HS-5 (cell line): ENCODE measurements at regions not wholly inside any gene's neighbourhood (a gene's known extent, or its start where the extent isn't known, plus 50 kb on each side); places are given as distances from the start of the nearest gene placed in this dataset.

Source experiments
- DNase-seq: peaks from one replicate; pipeline ENCODE4 v3.0.0-alpha.2; 2012; ENCODE audit warnings: low read depth

GRCh38 chr12:89992668-89993451 is 284.2 kb upstream of the ATP2B1 start:
- DNase-seq: no peak

DNA sequence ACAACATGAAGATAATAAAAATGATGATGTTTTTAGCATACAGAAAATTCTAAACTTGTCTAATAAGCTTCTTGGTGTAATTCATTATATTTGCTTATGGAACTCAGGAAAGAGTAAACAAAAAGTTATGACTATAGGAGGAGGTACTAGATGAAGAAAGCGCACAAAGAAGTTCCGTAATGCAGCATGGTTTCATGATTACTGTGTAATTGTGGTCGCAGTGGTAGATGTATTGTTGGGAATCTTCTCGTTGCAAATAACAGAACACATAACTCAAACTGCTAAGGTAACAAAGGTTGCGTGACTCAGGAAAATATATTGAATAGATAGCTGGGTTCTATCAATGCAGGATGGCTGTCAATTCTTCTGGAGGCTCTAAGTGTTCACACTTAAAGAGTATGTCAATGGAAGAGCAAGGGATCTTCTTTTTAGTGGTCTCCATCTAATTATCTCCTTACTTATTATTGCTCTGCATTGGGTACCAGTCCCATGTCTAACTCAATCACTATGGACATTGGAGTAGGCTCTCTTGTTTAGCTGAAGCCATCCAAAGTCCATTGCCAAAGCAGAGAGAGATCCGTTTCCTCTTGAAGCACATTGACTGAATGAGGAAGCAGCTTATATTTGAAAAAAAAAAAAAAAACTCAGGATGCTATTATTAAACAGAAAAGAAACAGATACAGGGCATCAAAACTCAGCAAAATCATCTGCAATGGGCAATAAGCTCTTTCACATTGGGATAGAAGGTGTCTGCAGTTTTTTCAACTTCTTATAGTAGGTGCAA is 283.4 kb upstream of the ATP2B1 start:
- no peak for DNase-seq

DNA sequence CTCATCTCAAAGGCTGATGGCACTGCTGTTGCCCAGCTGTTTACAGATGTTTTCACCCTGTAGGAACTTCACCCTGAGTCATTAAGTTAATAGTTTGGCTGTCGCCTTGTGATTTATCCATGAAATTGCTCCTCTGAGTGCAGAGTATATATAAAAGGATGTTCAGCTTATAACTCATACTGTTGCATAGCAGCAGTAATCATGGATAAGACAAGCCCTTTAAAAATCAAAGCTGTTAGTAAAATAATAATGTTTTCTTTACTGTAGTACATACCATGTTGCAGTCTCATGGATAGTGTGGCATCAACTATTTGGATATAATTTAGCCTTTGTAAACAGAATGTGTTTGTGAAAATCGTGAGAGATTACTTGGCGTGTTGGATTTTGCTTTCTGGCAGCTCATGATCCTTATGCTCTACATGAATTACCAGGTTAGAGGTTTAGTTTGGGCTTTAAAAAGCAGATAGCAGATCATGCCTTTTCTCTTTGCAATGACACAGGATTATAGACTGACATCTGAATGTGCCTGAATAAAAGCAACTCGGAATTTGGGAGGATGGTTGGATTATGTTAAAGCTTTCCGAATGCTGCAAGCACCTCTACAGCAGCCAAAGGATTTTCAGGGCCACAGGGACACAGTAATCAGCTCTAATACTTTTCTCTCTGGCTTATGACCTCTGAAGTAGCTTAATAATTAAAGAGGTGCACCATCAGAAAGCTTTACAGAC is 279.7 kb upstream of the ATP2B1 start:
- no peak for DNase-seq

DNA sequence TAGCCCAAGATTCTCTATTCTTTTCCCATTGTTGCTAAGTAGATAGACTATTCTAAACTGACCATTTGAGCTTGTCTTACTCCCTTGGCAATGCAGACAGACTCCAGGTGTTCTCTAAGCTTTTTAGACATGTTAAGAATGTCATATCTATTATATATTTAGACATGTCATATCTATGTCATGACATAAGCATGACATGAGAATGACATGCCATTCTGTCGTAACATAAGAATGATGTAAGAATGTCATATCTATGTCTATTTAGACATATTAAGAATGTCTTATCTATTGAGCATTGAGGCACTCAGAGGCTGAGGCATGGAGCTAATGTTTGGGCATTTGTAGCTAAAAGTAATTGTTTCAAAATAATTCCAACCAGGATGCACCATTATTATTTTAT is 277.3 kb upstream of the ATP2B1 start:
- no peak for DNase-seq

DNA sequence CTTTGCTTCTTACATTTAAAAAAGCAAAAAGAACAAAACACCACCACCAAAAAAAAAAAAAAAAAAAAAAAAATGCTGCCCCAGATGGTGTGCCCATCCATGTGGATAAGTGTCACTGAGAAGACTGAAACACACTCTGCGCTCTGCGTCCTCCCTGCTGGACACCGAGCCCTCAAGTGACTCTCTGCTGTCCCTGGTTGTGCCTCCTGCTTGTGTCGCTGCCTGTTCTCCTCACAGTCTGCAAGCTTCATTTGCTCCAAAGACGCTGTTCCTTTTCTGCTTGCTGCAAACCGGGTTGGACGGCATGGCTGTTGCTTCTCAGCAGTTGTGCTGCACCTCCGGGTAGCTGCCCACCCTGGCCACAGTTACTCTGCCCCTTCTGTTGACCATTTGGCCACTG is 276.2 kb upstream of the ATP2B1 start:
- no peak for DNase-seq

GRCh38 chr12:89983622-89984021 is 275.0 kb upstream of the ATP2B1 start:
- no peak for DNase-seq

GRCh38 chr12:89980236-89980635 is 271.6 kb upstream of the ATP2B1 start:
- no peak for DNase-seq

GRCh38 chr12:89977405-89978085 is 268.9 kb upstream of the ATP2B1 start:
- DNase-seq: no peak

DNA sequence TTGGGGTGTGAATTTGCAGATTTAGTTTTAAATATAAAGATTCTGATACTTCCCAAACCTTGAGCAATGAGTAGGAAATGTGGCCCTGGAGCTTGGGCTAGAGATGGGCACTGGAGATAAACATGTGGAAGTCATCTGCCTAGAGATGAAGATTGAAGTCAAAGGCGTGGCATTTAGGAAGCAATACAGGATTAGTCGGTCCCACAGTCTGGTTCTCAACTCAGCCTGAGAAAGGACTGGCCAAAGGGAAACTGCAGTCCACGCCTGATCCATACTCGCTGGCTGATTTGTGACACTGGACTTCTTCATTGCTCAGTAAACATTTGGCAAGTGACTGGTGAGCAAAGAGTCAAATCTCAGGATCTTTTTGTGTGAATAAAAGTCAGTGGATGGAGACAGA is 268.2 kb upstream of the ATP2B1 start:
- DNase-seq: no peak

GRCh38 chr12:89975574-89975973 is 266.9 kb upstream of the ATP2B1 start:
- DNase-seq: no peak

- no peak for DNase-seq
These were observed 263.2 kb upstream of the ATP2B1 start for GRCh38 chr12:89971880-89972279.

DNA sequence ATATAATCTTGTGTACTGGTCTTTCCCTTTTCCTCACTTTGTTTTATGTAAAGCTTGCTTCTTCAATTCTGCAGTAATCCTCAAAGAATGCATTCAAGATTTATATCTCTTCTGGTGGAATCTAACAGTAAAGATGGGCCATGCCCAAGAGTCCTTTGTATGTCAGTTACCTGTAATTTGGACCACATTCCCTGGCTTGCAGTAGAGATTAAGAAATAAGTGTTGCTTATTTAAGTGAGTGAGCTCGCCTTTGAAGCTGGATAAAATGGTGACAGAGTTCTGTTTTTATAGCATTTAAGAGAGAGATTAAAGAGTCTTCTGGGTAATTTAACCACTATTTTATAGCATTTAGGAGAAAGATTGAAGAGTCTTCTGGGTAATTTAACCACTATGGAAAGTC is 262.1 kb upstream of the ATP2B1 start:
- DNase-seq: no peak

DNA sequence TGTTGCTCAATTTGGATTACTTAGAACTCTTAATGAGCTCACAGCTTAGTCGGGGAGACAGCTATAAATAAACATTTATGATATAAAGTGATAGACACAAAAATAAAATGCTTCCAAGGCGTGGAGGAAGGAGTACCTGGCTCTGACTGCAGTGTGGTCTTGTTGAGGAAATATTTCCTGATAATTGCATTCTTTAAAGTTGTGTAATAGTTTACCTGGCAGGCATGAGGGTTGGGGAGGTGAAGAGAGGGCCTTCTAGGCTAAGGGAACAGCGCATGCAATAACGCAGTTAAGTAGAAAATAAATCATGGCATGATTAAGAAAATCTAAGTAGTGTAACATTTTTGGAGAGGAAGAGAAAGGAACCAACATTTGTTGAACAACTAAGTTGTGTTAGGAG is 260.5 kb upstream of the ATP2B1 start:
- no peak for DNase-seq

GRCh38 chr12:89968151-89968700 is 259.6 kb upstream of the ATP2B1 start:
- DNase-seq: no peak

DNA sequence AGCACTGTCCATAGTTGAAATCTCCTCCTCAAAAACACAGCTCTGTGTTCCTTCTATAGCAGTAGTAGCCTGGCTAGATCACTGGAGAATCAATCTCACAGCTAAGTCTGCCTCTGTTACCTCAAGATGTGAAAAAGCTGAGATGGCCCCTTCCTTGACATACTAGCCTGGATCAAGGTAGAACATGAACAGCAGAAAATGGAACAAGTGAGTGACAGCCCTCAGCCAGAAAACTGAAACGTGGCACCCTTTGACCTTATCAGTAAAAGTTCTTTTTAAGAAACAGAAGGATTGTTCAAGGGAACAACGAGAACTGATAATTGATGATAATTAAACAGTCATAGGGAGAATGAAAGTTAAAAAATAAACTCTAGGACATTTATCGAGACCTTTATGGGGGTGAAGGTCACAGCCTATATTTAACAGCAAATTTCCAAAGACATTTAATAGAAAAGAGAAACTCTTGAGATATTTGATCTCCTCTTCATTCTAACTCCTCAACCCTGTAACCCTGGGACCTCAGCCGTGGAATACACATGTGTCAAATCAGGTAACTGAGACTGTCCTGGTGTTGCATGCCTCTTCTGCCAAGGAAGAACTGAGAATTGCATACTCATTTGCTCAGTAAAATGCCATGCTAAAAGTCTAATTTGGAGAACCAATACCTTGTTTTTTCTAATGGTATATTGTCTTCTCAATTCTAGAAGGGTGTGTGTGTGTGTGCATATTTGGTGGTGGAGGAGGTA is 258.0 kb upstream of the ATP2B1 start:
- DNase-seq: no peak

GRCh38 chr12:89965993-89966392 is 257.4 kb upstream of the ATP2B1 start:
- DNase-seq: no peak

- no peak for DNase-seq
These were observed 254.0 kb upstream of the ATP2B1 start for GRCh38 chr12:89962648-89963047.

GRCh38 chr12:89960607-89961394 is 252.2 kb upstream of the ATP2B1 start:
- no peak for DNase-seq

GRCh38 chr12:89960011-89960507 is 251.4 kb upstream of the ATP2B1 start:
- DNase-seq: no peak

DNA sequence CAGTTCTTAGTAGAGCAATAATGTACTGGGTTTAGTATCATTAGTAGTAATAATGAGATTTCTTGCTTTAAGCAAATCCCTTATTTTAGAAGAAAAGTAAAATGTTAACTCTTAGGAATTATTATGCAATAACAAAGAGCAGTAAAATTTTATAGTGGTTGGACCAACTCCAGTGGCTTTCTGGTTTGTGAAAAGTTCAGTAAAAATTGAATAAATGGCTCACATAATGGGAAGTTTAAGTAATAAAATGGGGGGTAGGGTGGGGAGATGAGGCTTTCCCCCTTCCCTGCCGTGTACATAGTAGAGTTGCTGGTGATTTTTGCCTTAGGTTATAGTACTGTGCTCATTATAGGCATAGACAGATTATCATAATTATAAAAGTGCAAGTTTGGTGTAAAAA is 250.5 kb upstream of the ATP2B1 start:
- DNase-seq: no peak
